C4-2B (cell line): ENCODE measurements at regions not wholly inside any gene's neighbourhood (a gene's known extent, or its start where the extent isn't known, plus 50 kb on each side); places are given as distances from the start of the nearest gene placed in this dataset.

Source experiments
- ZFX ChIP-seq: fragments of 450-650 bp; IDR thresholded peaks from 2 replicates; pipeline ENCODE4 v1.6.1; 2017
- TF ChIP-seq, protein P1 (sequence below): fragments of 450-650 bp; conservative IDR thresholded peaks from 2 replicates; pipeline ENCODE4 v1.5.1; 2017; ENCODE audit warnings: mild to moderate bottlenecking

DNA sequence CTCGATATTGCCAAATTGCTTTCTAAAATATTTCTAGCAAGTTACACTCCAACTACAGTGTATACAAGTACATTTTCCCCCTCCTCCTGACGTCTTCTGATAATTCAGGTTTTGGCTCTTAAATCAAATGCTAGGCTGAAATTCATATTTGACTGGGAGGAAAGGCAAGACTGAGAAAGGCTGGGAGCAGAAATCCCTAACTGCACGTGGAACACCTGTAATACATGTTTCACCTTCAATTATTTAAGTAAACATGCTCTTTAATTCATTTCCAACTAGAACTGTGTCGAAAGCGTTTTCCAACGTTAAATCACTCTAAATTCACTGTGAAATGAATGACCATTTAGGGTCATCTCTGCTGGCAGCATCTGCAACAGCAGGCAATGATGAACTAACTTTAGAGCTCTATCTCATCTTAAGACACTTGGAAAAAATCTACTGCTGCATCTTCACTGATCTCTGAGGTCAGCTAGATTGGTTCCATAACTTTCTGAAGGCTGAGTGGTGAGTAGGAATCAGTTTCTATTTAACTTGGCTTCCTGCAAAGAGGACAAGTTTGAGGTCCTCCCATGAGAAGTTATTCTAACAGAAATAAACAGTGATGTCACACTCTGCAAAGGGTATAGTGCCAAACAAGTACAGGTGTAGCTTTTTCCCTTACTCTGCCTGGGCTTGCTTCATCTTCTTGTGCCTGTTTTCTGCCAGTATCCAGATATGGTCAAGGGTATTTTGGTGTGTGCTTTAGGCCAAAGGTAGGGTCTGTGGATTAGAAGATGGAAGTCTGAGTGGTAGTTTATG is 144.3 kb upstream of the PAK3 start:
- TF ChIP-seq, protein P1, sequence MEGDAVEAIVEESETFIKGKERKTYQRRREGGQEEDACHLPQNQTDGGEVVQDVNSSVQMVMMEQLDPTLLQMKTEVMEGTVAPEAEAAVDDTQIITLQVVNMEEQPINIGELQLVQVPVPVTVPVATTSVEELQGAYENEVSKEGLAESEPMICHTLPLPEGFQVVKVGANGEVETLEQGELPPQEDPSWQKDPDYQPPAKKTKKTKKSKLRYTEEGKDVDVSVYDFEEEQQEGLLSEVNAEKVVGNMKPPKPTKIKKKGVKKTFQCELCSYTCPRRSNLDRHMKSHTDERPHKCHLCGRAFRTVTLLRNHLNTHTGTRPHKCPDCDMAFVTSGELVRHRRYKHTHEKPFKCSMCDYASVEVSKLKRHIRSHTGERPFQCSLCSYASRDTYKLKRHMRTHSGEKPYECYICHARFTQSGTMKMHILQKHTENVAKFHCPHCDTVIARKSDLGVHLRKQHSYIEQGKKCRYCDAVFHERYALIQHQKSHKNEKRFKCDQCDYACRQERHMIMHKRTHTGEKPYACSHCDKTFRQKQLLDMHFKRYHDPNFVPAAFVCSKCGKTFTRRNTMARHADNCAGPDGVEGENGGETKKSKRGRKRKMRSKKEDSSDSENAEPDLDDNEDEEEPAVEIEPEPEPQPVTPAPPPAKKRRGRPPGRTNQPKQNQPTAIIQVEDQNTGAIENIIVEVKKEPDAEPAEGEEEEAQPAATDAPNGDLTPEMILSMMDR: no peak
- TF ChIP-seq ZFX: no peak
